Stomach (tissue), 4 donors: ENCODE measurements at regions not wholly inside any gene's neighbourhood (a gene's known extent, or its start where the extent isn't known, plus 50 kb on each side); places are given as distances from the start of the nearest gene placed in this dataset.
"Not testable (repeated sequence)": the region's sequence is repeated elsewhere in the genome, so short reads cannot be mapped to it uniquely, and the experiment has no call there.

ENCODE experiments used
- POLR2A ChIP-seq, 4 donors: fragments of 450-650 bp; IDR thresholded peaks; one replicate each; pipeline ENCODE4 v1.6.1; 2016; ENCODE audit warnings: antibody characterized with exemption in 4 of 4, control low read depth in 2 of 4, mild to moderate bottlenecking in 1 of 4, moderate library complexity in 1 of 4
- TF ChIP-seq, protein P1 (sequence below), 7 experiments: fragments of 450-650 bp in 4 of 7; fragments of 200-600 bp in 3 of 7; sonication (generic) in 3 of 7; IDR thresholded peaks; one replicate each; pipeline ENCODE4 v1.5.1; 2016 to 2019; ENCODE audit warnings: antibody characterized with exemption in 7 of 7, control low read depth in 2 of 7, mild to moderate bottlenecking in 1 of 7

DNA sequence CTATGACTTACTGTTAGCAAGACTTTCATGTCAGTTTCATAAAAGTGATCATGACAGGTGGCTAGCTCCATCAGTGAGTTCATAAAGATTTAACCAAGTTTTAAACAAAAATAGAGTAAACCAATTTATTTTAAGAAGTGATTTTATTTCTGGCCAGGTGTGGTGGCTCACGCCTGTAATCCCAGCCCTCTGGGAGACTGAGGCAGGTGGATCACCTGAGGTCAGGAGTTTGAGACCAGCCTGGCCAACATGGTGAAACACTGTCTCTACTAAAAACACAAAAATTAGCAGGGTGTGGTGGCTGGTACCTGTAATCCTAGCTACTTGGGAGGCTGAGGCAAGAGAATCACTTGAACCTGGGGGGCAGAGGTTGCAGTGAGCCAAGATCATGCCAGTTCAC, 111.4 kb upstream of the MAP2 start:
- TF ChIP-seq, protein P1, sequence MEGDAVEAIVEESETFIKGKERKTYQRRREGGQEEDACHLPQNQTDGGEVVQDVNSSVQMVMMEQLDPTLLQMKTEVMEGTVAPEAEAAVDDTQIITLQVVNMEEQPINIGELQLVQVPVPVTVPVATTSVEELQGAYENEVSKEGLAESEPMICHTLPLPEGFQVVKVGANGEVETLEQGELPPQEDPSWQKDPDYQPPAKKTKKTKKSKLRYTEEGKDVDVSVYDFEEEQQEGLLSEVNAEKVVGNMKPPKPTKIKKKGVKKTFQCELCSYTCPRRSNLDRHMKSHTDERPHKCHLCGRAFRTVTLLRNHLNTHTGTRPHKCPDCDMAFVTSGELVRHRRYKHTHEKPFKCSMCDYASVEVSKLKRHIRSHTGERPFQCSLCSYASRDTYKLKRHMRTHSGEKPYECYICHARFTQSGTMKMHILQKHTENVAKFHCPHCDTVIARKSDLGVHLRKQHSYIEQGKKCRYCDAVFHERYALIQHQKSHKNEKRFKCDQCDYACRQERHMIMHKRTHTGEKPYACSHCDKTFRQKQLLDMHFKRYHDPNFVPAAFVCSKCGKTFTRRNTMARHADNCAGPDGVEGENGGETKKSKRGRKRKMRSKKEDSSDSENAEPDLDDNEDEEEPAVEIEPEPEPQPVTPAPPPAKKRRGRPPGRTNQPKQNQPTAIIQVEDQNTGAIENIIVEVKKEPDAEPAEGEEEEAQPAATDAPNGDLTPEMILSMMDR (IDR thresholded peaks at IDR 0.05), result not testable (repeated sequence)
- TF ChIP-seq POLR2A (IDR thresholded peaks at IDR 0.05), result not testable (repeated sequence)
